HEK293 (cell line): ENCODE measurements at regions not wholly inside any gene's neighbourhood (a gene's known extent, or its start where the extent isn't known, plus 50 kb on each side); places are given as distances from the start of the nearest gene placed in this dataset.

Experiments used
- CTCF ChIP-seq: fragments of 450-650 bp; formaldehyde crosslinking; IDR thresholded peaks from 2 replicates; pipeline ENCODE4 v1.5.1; 2016; ENCODE audit warnings: missing biosample characterization, missing genetic modification characterization
- EGR2 ChIP-seq: fragments of 450-650 bp; formaldehyde crosslinking; IDR thresholded peaks from 2 replicates; pipeline ENCODE4 v1.5.1; 2016; ENCODE audit warnings: low read depth, missing biosample characterization, missing genetic modification characterization
- ZNF10 ChIP-seq: fragments of 450-650 bp; formaldehyde crosslinking; IDR thresholded peaks from 2 replicates; pipeline ENCODE4 v1.5.1; 2017; ENCODE audit warnings: missing biosample characterization, missing genetic modification characterization
- ZNF639 ChIP-seq: fragments of 450-650 bp; formaldehyde crosslinking; IDR thresholded peaks from 2 replicates; pipeline ENCODE4 v1.5.1; 2016; ENCODE audit warnings: missing biosample characterization, missing genetic modification characterization

GRCh38 chr6:144549837-144550747 is 265.0 kb downstream of the UTRN start:
- TF ChIP-seq ZNF639 (tag by site-specific recombination) (no peak), EGR2 (tag by site-specific recombination) (no peak), CTCF (tag by site-specific recombination) (no peak), ZNF10 (tag by site-specific recombination) (no peak)
